Heart left ventricle (tissue), 16 donors: ENCODE measurements at regions not wholly inside any gene's neighbourhood (a gene's known extent, or its start where the extent isn't known, plus 50 kb on each side); places are given as distances from the start of the nearest gene placed in this dataset.

Experiments used
- ATAC-seq, 4 donors: fragments of 200-7000 bp; cut with Tn5 transposase; one replicate each; pipeline ENCODE4 v1.9.1; 2020 to 2022; ENCODE audit warnings: moderate library complexity in 4 of 4, mild to moderate bottlenecking in 3 of 4, moderate number of reproducible peaks in 1 of 4
- DNase-seq, 5 donors: peaks; one replicate each; pipeline ENCODE4 v3.0.0-alpha.2; 2020
- H3K27ac ChIP-seq, 12 donors: fragments of 200-600 bp; sonication (generic) in 4 of 12; one replicate each; pipeline versions ENCODE4 v1.5.0 to v1.8.0; 2016 to 2022; ENCODE audit warnings: mild to moderate bottlenecking in 2 of 12
- H3K27me3 ChIP-seq, 9 donors: fragments of 200-600 bp; sonication (generic) in 2 of 9; one replicate each; pipeline versions ENCODE4 v1.5.1 to v1.8.0; 2016 to 2022; ENCODE audit warnings: mild to moderate bottlenecking in 3 of 9
- H3K36me3 ChIP-seq, 9 donors: fragments of 200-600 bp; sonication (generic) in 2 of 9; one replicate each; pipeline versions ENCODE4 v1.5.0 to v1.8.0; 2018 to 2022; ENCODE audit warnings: mild to moderate bottlenecking in 2 of 9
- H3K4me1 ChIP-seq, 12 donors: fragments of 200-600 bp; sonication (generic) in 4 of 12; one replicate each; pipeline versions ENCODE4 v1.5.0 to v1.8.0; 2016 to 2022; ENCODE audit warnings: mild to moderate bottlenecking in 3 of 12
- H3K4me3 ChIP-seq, 12 donors: fragments of 200-600 bp; sonication (generic) in 4 of 12; one replicate each; pipeline versions ENCODE4 v1.5.0 to v1.8.0; 2017 to 2022; ENCODE audit warnings: mild to moderate bottlenecking in 9 of 12, moderate library complexity in 4 of 12
- H3K9me3 ChIP-seq, 12 donors: fragments of 200-600 bp; sonication (generic) in 4 of 12; one replicate each; pipeline versions ENCODE4 v1.5.0 to v1.8.0; 2016 to 2022; ENCODE audit warnings: mild to moderate bottlenecking in 1 of 12
- CTCF ChIP-seq, 12 donors: fragments of 200-600 bp; sonication (generic) in 4 of 12; IDR thresholded peaks; one replicate each; pipeline versions ENCODE4 v1.5.0 to v1.8.0; 2018 to 2022; ENCODE audit warnings: antibody characterized with exemption in 12 of 12, mild to moderate bottlenecking in 5 of 12
- POLR2A ChIP-seq, 2 donors: fragments of 450-650 bp; IDR thresholded peaks; one replicate each; pipeline ENCODE4 v1.6.1; 2017; ENCODE audit warnings: antibody characterized with exemption in 2 of 2, mild to moderate bottlenecking in 2 of 2, moderate library complexity in 2 of 2
- WGBS, 4 donors: extraction: QIAGEN DNeasy Blood & Tissue Kit in 2 of 4; methylation state at CpG; one replicate each; pipeline versions ENCODE4 v1.1.5 to v1.1.7; 2013 to 2018; 5-methylcytosine and 5-hydroxymethylcytosine counted together
- intact Hi-C, 10 donors: fragments of 100-400 bp; cut with DNase I; formaldehyde crosslinking; loops; one replicate each; pipeline versions ENCODE4 v1.11.1 to v1.14.2; 2022
- donor health status: ischemic (EF 13 %, LVEDD 7.1; RV severe dilation, severe dysfunction).
- donor health status: healthy with polysubstance abuse.
- donor health status: DM: no; HTN: yes; CAD: no.
- donor health status: DM: no; HTN: no; CAD: no.
- donor health status: ischemic (EF 25% LVEDD 6.9; RV normal size, moderate dysfunction).
- donor health status: ischemic (EF 25% LVEDD 5.7; RV mildly dilated, moderate dysfunction).
- donor health status: healthy.
- donor health status: DM: yes; HTN: yes; CAD: no.
- donor health status: ischemic (EF 35%, LVEDD 5.7; RV mildly dilated, moderate dysfunction).
- donor health status: nonischemic (EF 11% LVEDD 7.7; RV severe dilation, severe dysfunction).
- donor health status: DM: yes; HTN: yes; CAD: no.
- donor health status: PGD.
- donor health status: ischemic (EF 29% LVEDD 5.4; RV normal size, mild dysfunction).
- donor health status: nonischemic (EF 23%, LVEDD 6.1; RV moderate dilation, normal function).

- WGBS, 4 donors, result 67 to 90% (median 79%) methylated on average over 1 of the region's 1 CpG
- H3K36me3 ChIP-seq, result no peaks in the 10 kb centered on the region
- DNase-seq (no peak), ATAC-seq (no peak)
- H3K9me3 ChIP-seq, result peaks cover 0 to 27% (median 0%) of the 10 kb centered on the region in 12 donors
- TF ChIP-seq CTCF (IDR thresholded peaks at IDR 0.05) (no peak), POLR2A (IDR thresholded peaks at IDR 0.05) (no peak)
- no peak overlapping the region for H3K4me3 ChIP-seq
- H3K27ac ChIP-seq, result no peak overlapping the region
- no peaks in the 10 kb centered on the region for H3K27me3 ChIP-seq
- intact Hi-C loops, result no loop called here
- no peaks in the 10 kb centered on the region for H3K4me1 ChIP-seq
These were observed 247.9 kb upstream of the PPP1R2C start for GRCh38 chrX:43025806-43026315.

GRCh38 chrX:43064096-43064495 is 286.1 kb upstream of the PPP1R2C start:
- Histone ChIP-seq H3K4me3 (no peak overlapping the region), H3K9me3 (no peaks in the 10 kb centered on the region), H3K4me1 (no peaks in the 10 kb centered on the region), H3K36me3 (no peaks in the 10 kb centered on the region), H3K27ac (no peak overlapping the region), H3K27me3 (no peaks in the 10 kb centered on the region)
- ATAC-seq (no peak), DNase-seq (no peak)
- no peak for TF ChIP-seq CTCF (IDR thresholded peaks at IDR 0.05)
- TF ChIP-seq POLR2A (IDR thresholded peaks at IDR 0.05), result no peak
- WGBS, 4 donors, result 84 to 92% (median 87%) methylated on average over 1 of the region's 1 CpG
- intact Hi-C loops, result no loop called here

GRCh38 chrX:43065978-43066377 is 288.0 kb upstream of the PPP1R2C start:
- Histone ChIP-seq H3K4me3 (no peak overlapping the region), H3K27me3 (no peaks in the 10 kb centered on the region), H3K36me3 (no peaks in the 10 kb centered on the region), H3K9me3 (no peaks in the 10 kb centered on the region), H3K27ac (no peak overlapping the region), H3K4me1 (no peaks in the 10 kb centered on the region)
- intact Hi-C loops, result no loop called here
- DNase-seq, result no peak
- no peak for TF ChIP-seq CTCF (IDR thresholded peaks at IDR 0.05)
- no peak for TF ChIP-seq POLR2A (IDR thresholded peaks at IDR 0.05)
- ATAC-seq, result no peak
- 10 to 18% (median 11%) methylated on average over 2 of the region's 2 CpGs for WGBS, 4 donors

GRCh38 chrX:43068639-43069038 is 290.7 kb upstream of the PPP1R2C start:
- DNase-seq (no peak), ATAC-seq (no peak)
- H3K4me3 ChIP-seq, result no peak overlapping the region
- H3K27me3 ChIP-seq, result no peaks in the 10 kb centered on the region
- no peaks in the 10 kb centered on the region for H3K36me3 ChIP-seq
- no peak overlapping the region for H3K27ac ChIP-seq
- H3K4me1 ChIP-seq, result no peaks in the 10 kb centered on the region
- intact Hi-C loops, result no loop called here
- WGBS, 4 donors, result 69 to 100% (median 88%) methylated on average over 1 of the region's 1 CpG
- no peaks in the 10 kb centered on the region for H3K9me3 ChIP-seq
- TF ChIP-seq POLR2A (IDR thresholded peaks at IDR 0.05), result no peak

GRCh38 chrX:43083016-43083415 is 305.1 kb upstream of the PPP1R2C start:
- Histone ChIP-seq H3K4me1 (no peaks in the 10 kb centered on the region), H3K27ac (no peak overlapping the region), H3K27me3 (peaks cover 0 to 3% (median 0%) of the 10 kb centered on the region in 9 donors), H3K4me3 (no peak overlapping the region), H3K36me3 (no peaks in the 10 kb centered on the region), H3K9me3 (peaks cover 0 to 3% (median 0%) of the 10 kb centered on the region in 12 donors)
- 47 to 63% (median 56%) methylated on average over 1 of the region's 1 CpG for WGBS, 4 donors
- ATAC-seq (no peak), DNase-seq (no peak)
- TF ChIP-seq CTCF (IDR thresholded peaks at IDR 0.05), result no peak
- TF ChIP-seq POLR2A (IDR thresholded peaks at IDR 0.05), result no peak
- intact Hi-C loops, result no loop called here
